GM18520 (cell line): ENCODE measurements at regions not wholly inside any gene's neighbourhood (a gene's known extent, or its start where the extent isn't known, plus 50 kb on each side); places are given as distances from the start of the nearest gene placed in this dataset.

Experiments
- ATAC-seq: cut with Tn5 transposase; IDR thresholded peaks from one replicate; pipeline ENCODE4 v1.9.1; 2021; ENCODE audit not compliant: unreplicated experiment

DNA sequence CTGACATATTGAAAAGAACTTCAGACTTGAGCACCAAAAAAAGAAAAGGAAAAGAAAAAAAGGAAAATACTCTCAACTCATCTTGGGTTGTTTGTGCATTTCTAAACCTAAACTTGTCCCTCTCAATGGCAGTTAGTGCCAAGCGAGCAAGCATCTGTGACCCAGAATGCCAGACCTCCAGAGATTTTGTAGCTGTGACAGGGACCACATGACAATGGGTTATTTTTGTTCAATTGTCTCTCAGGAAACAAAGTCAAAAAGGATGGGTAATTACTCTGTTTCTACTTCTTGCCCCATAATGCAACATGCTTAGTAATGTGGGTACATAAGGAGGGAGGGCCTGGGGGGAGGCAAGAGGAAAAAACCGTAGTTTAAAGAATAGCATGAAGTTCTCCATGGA, 285.7 kb upstream of the RTL1 start:
- ATAC-seq: no peak

DNA sequence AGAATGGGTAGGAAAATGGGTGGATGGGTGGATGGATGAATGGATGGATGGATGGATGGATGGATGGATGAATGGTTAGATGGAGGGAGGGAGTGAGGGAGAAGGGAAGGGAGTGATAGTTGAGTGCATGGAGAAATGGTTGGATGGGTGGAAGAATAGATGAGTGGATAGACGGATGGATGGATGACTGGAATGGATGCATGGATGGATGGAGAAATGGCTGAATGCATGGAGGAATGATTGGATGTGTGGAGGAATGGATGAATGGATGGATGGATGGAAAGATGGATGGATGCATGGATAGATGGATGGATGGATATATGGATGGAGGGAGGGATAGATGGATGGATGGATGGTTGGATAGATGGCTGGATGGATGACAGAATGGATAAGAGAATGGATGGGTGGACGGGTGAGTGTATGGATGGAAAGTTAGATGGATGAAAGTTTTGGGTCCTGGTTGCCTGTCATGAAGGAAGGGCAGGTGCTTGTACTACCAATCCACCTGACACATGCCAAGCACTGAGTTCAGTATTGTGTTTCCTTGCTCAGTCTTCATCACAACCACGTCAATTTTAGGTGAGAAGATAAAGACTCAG, 286.5 kb upstream of the RTL1 start:
- no peak for ATAC-seq

DNA sequence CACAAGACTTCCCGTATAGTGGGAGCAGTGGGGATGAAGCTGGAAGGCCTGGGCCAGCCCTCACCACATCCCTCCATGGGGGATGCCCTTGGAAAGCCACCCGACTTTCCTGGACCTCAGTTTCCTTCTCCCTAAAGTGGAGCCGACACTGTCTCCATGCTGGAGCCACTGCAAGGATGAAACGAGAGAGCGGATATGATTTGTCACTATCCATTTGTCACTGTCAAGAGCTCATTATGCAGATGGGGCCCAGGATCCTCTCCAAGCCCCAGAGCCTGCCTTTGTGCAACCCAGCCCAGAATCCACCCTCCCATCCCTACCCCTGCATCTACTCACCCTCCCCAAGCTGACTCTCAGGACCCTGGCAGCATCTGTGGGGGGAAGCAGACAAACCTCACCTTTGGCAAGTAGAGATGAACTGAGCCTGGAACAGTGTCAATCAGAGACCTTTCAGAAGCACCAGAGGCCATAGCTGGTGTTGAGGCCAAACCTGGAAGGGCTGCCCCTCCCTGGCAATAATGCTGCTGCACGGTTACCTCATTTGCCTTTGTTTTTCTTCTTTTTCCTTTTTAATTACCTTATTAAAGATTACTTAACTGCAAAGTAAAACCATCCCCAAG, 287.7 kb upstream of the RTL1 start:
- no peak for ATAC-seq

DNA sequence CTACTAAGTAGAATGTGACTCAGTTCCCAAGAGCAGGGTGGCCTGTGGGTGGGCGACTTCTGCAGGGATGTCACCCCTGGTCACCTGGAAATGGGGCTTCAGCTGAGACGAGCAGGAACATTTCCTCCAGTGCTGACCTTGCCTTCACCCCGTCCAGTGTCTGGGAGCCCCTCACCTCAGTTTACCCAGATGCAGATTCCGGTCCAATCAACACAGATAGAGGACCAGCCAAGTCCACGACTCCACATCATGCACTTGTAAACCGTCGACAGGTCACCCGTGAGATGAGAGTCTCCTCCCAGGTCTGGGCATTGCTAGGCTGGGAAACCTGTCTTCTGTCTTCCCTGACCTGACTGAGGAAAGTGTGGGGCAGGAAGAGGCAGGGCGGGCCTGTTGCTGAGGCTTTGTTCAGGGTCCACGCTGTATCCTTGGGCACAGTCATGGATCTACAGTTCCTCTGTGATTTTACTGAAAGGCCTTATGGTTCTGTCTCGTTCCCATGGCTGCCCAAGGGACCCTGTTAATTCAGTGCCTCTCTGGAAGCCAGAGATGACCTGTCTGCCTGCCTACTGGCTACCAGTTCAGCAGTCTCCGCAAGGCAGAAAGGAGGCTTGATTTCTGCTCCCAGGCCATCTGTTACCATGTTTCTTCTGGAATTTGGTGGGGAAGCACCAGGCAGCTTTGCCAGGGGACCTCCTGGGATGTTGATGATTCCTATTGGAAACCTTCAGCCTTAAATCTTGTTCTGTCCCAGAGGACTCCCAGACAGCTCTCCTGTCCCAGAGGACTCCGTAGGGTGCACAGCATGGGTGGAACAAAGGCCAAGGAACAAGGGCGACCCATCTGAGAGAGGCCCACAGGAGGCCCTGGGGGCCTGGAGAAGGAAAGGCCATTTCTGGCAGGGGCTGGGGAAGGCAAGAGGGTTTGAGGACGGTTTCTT, 288.5 kb upstream of the RTL1 start:
- ATAC-seq: no peak

DNA sequence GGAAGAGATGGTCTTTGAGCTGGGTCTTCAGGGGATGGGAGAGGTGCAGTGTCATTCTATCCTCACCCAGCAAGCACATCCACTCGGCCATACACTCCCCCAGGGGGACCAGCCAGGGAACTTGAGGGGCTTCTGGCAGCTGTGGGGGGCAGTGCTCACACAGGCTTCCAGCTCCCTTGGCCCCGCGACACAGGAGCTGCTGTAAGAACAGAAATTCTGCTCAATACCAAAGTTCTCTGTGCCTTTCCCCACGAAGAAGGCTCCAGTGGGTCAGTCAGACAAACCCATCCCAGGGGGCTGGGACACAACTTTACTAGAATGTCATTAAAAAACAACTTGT, 289.1 kb upstream of the RTL1 start:
- ATAC-seq: no peak

DNA sequence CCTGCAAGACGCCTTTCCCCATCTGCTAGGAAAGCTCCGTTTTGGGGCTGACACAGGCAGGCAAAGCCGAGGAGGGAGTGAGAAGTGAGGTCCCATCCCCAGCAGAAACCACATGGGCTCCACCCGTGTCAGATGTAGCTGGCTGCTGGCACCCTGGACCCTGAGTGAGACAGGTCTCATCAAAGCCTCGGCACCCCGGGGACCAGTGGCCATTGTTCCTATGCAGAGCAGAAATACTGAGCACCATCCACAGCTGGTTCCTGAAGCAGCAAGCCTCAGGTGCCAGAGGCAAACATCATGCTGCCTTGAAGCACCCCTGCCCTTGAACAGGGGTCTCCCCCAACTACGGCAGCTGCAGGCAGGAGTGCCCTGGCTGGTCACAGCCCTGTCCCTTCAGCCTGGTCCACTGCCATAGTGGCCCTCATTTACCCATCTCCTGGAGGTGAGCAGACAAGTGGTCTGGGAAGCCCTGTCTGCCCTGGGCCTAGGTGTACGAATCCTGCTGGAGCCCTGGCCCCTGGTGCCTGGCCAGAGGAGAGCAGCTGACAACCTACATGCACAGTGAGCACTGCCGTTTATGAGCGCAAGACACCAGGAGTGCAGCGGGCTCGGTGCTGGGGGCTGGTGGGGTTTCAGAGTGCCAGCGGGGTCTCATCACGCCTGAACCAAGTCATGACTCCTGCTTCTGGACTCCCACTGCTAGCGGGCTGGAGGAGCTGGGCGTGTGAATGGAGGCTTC, 289.8 kb upstream of the RTL1 start:
- no peak for ATAC-seq

DNA sequence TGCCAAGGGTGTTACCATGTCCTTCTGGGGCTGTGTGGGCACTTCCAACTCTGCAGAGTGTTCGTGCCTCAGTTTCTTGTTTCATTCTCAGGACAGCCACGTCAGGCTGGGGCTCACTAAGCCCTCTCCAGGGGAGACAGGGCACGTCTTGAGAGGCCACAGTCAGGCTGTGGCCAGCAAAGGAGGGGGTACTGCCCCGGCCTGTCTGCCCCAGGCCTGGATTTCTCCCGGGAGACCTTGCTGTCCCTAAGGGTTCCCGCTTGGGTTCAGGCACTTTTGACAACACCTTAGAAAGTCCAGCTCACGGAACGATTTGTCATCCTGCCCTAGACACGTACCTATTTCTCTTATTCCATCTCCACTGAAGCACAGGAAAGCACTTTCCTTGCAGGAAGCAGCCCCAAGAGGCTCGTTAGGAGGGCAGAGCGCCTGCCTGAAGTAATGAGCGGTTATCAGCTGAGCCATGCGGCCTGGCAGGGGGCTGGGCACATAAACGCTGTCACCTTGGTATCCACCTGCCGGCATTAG, 290.4 kb upstream of the RTL1 start:
- no peak for ATAC-seq

DNA sequence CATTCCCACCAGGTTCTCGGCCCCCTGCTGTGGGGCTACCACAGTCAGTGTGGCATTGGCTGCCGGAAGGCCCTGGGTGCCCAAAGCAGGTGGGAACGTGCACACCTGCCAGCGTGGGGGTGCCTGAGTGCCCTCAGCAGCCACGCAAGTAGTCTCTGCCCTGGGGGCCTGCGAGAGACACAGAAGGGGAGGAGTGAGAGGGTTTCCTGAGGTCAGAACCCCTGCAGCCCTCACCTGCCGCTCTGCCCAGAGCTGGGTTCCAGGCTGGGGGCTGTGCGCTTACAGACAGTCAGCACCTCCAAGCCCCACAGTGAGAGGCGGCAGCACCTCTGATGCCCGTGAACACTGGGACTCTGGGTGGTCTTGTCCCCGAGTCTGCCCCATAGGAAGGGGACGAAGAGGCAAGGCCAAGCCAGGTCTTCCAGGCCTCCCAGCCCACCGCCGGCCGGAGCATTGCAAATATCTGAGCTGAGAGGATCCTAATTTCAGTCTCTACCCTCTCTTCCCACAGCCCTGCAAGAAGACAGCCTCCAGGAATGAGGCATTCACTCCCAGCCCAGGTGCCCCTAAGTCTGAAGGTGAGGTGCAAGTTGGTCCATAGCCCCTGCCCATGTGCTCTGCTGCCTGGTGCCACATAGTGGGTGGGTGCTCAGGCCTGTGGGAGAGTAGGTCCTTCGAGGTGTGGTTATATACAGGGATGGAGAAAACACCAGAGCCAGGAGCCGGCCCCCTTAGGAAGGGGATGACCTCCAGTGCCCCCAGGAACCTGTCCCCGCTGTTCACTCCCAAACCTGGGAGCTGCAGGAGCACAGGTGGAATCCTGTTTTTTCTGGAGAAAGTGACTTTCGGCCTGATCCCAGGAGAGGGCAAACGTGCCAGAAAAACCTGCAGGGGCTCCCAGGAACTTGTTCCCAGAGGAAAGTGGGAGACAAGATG, 291.1 kb upstream of the RTL1 start:
- ATAC-seq: no peak

DNA sequence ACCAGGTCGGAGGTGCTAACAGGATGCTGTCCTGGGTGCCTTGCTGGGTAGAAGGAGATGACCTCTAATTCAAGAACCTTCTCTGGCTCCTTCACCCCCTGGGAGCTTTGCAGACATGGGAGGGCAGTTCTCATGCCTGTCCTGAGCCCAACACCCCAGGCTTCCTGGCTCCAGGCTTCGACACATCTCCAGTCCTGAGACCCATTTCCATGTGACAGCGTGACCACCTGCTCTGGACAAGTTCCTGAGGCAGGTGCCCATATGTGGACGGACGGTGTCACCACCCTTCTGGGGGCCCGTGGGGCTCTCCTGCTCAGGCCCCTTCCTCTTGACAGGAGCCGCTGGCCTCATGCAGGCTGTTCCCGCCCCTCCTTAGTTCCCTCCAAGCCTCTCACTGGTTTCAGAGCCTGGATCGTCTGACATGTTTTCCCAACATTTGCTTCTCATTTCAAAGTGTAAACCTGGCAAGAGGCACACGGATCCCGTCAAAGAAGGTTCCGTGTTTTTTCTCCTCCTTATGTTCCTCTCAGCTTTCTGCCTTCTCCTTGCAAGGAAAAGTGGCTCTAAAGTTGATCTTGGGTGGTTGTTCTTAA, 291.9 kb upstream of the RTL1 start:
- ATAC-seq: no peak

DNA sequence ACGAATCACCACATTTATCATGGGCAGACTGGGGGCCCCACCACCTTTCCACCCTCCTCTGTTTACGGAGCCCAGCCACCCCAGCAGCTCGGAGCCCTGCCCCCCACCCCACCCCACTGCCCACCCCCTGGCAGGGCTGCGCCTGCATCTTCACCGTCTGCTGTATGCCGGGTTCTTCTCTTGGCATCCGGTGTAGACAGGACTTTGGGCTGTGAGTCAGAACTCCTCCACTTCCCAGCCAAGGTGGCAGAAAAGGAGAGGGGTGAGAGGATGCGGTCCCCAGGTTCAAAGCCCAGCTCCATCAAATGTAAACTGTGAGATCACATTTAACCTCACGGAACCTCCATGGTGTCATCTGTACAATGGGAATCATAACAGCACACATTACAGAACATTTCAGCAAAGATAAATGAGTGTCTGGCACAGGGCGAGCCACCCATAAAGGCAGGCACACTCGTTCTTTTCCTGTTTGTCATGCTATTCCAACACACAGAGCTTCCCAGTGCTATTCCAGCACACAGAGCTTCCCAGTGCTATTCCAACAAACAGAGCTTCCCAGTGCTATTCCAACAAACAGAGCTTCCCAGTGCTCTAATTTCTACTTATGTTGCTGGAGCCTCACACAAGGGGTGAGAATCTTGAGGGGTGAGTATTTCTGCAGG, 292.7 kb upstream of the RTL1 start:
- no peak for ATAC-seq

DNA sequence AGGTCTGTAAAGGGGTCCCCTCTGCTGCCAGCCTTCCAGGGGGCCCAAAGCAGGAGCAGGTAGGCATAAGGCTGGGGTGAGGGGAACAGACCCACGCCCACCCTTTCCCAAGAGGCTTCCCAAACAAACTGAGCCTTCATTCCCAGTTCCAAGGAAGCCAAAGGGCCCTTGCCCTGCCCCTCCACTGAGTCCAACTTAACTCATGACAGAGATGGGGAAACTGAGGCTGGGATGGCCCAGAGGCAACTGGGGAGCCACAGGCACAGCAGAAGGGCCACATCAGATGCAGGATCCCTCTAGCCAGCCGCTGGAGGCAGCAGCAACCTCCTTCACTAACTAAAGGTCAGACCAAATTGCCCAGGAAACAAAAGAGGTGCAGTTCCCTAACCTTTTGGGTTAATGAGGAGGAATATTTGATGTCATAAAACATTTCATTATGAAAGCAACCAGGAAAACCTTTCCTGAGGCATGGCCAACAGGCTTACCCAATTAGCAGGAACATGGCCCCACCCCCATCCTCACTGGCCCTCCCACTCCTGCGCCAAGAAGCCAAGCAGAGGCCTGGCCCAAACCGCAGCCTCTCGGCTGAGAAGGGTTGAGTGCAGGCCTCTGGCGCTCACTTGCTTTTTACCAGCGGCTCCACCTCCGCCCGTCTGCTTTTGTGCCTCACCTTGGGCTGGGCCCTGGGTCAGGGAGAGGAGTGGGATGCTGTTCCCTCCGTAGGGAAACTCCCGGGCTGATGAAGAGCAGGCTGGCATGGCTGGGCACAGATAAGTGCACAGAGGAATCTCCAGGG, 293.5 kb upstream of the RTL1 start:
- ATAC-seq: no peak

DNA sequence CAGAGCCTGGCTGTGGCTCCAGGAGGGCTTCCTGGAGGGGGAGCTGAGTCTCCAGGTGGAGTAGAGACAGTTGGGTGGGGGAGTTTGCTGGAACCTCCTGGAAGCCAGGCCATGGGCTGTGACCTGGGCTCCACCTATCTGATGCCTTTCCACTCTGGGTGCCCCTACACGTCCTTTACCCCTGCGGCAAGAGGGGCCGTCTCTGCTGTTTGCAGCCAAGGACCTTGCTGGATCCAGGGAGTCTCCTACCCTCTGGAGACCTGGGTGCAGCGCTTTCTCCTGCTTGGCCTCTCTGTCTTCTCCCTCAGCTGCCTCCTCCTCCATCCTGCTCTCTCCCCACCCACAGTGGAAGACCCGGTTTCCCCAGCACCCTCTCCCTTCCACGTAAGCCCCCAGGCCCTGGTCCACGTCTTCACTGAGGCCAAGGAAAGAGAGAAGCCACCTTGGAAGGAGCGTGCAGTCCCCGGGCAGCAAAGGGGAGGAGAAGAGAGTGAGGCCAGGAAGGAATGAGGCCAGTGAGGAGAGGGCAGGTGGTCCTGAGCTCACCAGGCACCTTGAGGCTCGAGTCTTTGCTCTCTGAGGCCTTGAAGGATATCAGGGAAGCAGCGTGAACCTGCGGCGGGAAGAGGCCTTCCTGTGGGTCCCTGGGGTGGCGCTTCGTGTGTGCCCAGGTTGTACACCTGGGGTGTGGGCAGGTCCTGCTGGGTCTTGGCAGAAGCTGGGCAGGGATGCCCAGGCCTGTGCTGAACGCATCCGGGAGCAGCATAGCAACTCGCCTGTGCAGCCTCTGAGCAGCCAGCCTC, 294.3 kb upstream of the RTL1 start:
- no peak for ATAC-seq

DNA sequence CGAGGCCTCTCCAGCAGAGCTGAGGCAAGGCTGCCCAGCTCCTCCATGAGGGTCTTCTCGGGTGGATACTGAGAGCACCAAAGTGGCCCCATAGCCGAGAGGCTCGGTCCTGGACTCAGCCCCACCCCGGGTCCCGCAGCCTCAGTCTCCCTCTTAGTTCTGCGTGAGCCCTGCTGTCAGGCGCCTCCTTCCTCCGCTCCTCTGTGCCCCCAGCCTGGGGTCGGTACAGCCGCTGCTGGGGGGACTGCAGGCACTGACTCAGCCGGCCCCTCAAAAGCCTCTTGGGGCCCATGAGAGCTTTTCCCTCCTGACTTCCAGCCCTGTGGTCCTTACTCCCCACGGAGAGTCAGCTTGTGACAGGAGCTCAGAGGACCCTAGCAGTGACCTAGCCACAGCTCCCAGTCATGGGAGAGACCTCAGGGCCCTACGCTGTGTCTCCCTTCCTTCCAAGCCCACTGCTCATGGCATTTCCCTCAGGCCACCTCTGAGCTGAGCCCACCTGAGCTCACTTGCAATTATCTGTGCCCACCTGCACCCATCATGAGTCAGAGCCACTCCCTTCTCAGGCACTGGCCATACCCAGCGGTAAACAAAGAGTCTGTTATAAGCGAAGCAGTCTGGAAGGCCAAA, 295.0 kb upstream of the RTL1 start:
- no peak for ATAC-seq

DNA sequence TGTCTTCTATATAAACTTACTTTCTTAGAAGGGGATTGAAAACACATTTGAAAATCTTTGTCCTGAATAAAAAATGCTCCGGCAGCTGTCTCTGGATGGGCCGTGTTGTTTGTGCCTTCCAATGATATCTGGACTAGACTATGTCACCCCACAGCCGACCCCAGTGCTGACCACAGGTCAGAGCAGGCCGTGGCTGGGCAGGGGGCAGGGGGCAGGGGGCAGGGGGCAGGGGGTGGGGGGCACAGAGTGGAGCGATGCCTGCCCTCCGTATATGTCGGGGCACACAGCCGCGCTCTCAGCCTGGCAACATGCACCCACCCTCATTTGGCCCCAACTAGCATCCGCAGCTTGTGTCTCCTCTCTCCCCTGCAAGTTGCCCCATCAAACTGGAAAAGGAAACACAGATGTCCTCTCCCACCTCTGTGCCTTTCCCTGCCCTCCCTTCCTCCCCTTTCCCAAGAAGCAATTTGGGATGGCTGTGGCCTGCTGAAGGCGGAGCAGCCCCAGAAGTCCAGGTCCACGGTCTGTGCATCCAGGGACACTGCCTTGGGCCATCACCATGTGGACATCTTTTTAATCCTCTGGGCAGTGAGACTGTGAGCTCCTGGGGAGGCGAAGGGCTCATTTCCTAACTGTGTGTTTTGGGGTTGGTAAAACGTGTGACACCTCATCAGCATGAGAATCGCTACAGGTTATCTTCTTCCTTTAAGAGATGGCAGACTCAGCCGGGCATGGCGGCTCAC, 295.7 kb upstream of the RTL1 start:
- no peak for ATAC-seq

DNA sequence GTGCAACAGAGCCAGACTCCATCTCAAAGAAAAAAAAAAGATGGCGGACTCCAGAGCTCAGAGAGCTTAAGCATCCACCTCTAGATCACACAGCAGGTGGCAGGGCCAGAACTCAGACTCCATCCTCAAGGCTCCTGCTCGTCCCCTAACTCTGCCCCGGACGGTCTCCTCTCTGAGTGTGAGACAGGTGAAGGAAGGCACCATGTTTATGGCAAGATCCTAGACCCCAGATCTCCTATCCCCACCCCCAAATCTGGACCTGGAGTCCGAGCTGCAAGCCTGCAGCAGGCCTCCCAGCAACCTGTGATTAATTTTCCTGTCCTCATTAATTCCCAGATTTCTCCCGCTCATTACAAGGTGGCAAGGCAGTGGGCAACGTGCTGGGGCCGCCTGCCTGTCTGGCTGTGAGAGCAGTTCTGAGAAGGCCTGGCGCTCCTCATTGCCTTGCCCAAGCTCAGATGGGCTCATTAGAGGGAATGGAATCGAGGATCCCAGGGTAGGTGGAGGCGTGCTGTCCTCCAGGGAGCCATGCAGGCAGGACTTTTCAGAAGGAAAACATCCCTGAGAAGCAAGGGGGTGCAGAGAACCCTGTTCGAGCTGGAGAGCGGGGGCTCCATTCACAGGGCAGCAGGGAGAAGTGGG, 296.6 kb upstream of the RTL1 start:
- ATAC-seq: no peak
